ENCODE measurements at regions not wholly inside any gene's neighbourhood (a gene's known extent, or its start where the extent isn't known, plus 50 kb on each side); places are given as distances from the start of the nearest gene placed in this dataset.

DNA sequence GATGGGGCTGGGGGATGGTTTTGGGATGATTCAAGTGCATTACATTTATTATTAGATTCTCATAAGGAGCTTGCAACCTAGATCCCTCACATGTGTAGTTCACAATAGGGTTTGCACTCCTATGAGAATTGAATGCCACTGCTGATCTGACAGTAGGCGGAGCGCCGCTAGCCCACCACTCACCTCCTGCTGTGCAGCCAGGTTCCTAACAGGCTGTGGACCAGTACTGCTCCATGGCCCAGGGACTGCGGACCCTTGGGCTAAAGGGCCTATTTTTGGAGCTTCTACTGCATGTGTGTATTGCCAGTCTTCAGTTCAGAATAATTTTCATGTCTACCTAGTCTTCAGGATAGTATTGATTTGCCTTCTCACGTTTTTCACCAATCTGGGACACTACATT, 165.3 kb upstream of the TWIST2 start:
- TF ChIP-seq, protein P1, sequence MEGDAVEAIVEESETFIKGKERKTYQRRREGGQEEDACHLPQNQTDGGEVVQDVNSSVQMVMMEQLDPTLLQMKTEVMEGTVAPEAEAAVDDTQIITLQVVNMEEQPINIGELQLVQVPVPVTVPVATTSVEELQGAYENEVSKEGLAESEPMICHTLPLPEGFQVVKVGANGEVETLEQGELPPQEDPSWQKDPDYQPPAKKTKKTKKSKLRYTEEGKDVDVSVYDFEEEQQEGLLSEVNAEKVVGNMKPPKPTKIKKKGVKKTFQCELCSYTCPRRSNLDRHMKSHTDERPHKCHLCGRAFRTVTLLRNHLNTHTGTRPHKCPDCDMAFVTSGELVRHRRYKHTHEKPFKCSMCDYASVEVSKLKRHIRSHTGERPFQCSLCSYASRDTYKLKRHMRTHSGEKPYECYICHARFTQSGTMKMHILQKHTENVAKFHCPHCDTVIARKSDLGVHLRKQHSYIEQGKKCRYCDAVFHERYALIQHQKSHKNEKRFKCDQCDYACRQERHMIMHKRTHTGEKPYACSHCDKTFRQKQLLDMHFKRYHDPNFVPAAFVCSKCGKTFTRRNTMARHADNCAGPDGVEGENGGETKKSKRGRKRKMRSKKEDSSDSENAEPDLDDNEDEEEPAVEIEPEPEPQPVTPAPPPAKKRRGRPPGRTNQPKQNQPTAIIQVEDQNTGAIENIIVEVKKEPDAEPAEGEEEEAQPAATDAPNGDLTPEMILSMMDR (IDR thresholded peaks at IDR 0.05), result no peak
- TF ChIP-seq EZH2 (IDR thresholded peaks at IDR 0.05; ENCODE audit: borderline replicate concordance, insufficient read depth, low read depth, low read length, poor library complexity, severe bottlenecking), result no peak

All from B cell (primary cell).